Islet of Langerhans (tissue), 1 donor: ENCODE measurements at regions not wholly inside any gene's neighbourhood (a gene's known extent, or its start where the extent isn't known, plus 50 kb on each side); places are given as distances from the start of the nearest gene placed in this dataset.

Experiments
- FAIRE-seq: peaks from one replicate; lab custom pipeline; 2011; peaks lifted over from hg19 to GRCh38; lab: Jason Lieb, UNC

DNA sequence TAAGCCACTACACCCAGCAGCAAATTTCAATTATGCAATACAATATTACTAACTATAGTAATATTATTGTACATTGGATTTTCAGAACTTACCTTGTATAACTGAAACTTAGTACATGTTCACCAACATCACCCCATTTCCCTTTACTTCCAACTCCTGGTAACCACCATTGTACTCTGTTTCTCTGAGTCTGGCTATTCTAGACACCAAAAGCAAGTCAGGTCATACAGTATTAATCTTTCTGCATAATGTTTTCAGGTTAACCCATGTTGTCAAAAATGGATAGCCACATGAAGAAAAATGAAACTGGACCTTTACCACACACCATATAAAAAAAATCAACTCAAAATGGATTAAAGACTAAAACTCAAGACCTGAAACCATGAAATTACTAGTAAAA is 558.2 kb downstream of the MMUT start:
- FAIRE-seq = no peak

DNA sequence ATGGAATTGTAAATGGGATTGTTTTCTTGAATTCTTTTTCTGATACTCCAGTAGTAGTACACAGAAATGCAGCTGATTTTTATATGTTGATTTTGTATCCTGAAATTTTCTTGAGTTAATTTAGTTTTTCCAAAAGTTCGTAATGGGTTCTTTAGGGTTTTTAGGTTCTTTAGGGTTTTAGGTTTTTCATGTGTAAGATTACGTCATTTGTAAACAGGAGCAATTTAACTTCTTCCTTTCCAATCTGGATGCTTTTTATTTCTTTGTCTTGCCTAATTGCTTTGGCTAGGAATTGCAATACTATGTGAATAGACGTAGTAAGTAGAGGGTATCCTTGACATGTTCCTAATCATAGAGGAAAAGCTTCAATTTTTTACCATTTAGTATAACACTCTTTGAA is 568.6 kb downstream of the MMUT start:
- no peak for FAIRE-seq

DNA sequence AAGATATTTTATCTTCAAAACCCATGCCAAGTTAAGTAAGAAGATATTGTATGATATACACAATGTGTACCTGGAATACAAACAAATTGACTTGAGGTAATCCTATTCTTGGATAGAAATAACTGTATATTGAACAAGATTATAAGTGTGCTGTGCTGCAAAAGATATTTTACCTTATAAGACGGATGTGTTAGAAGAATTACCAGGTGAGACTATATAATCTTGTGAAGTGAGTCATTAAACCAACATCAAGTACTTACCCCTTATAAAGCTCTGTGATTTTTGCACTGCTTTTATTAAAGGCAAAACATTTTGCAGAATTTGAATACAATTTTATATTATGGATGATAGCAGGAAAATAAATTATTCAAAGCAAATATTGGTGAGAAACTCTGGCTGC is 570.0 kb downstream of the MMUT start:
- no peak for FAIRE-seq

DNA sequence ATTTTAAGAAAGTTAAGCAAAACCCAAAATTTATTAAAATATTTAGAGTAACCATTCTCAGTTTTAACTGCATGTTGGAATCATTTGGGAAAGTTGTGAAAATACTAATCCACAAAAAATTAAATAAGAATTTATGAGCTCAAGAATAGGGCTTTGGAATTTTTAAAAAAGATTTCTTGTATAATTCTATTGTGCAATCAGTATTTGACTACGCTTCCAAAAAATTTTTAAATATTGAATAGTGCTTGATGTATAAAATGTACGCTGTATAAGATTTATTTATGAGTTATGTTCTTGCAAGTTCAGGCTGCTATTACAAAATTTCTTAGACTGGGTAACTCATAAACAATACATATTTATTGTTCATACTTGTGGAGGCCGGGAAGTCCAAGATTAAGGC is 571.7 kb downstream of the MMUT start:
- FAIRE-seq = no peak

DNA sequence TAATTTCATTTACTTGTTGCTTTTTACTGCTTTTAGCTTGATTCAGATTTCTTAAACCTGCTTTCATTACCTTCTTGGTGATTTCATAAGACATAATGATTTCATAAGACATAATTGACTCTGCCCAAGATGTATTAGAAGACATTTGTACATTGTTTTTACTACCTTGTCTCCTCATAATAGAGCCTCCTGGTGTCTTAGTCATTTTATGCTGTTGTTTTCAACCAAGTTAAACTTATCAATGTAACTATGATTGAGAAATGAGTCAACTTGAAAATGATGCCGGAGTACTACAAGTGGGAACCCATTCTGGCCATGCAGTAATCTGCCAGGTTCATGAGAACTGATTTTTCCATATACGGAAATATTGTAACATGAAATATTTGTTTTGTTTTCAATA is 573.6 kb downstream of the MMUT start:
- no peak for FAIRE-seq

DNA sequence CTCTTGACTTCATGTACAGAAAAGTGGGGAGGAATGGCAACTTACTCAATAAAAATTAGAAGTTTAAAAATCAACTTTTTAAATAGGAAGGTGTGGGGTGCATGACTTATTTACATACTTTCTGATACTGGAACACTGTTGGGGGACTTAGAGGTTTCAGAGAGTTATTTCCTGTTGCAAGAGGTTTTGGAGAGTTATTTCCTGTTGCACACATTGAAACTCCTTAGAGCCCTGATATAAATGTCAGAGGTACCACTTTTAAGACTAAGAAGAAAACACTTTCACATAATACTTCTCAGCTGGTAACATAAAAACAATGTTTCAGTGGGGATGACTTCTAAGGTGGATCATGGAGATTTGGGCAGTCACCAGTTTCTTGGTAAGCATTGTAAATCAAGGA is 579.9 kb downstream of the MMUT start:
- no peak for FAIRE-seq

DNA sequence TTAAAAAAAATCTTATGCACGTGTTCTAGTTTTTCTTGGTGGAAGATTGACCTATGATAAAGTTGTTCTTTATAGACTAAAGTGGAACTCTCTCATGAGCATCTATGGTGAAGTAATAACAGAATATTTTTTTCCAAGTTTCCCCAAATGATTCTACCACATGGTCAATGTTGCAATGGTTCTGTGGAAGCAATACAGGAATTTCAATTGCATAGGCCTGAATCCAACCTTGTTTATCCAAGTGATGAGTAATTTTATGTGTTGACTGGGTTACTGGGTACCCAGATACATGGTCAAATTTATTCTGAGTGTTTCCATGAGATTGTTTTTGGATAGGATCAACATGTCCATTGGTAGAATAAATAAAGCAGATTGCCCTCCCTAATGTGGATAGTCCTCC is 581.5 kb downstream of the MMUT start:
- no peak for FAIRE-seq

DNA sequence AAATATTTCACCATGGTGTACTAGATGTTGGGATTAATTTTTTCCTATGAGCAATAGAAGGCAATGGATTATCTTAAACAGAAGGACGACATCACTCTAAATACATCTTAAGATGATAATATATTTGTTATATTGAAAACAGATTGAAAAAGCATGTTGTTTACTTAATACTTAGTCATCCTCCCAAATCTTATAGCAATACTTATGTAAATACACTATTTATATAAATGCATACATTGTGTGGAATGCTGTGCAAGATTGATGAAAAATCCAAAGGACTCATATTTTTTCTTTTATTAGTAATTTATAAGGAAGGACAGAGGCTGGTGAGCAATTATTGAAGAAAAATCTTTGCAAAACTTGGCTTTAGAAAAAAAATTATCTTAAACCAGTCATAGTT is 593.5 kb downstream of the MMUT start:
- no peak for FAIRE-seq

DNA sequence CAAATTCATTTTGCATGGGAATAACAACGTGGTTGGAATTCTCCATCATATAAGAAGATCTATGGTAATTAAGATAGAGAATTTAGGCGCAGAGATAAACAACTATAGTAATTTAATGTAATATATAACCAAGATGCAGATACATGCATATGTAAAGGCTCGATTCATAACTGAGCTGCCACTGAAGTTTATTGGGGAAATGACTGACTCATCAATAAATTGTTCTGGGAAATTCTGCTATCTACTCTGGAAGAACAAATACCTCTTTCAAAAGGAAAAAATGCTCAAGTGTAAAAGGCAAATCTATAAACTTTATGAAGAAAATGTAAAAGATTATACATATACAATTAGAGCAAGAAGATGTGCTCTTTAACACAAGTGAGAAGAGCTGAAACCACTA is 596.4 kb downstream of the MMUT start:
- no peak for FAIRE-seq

DNA sequence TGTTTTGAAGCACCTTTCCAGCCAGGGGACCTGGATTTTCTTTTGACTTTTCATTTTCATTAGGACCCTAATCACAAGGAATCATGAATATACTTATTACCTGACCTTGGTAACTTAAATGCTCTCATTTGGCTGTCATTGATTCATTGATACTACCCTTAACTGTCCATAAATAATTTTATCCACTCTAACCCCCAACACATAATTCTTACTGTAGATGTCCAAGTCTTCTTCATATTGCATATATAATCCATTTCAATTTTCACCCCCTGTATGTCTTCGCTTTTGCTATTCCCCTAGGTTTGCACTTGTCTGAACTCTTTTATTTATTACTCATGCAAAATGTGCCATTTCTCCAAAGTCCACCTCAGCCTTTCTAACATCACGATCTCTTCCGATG is 602.9 kb downstream of the MMUT start:
- FAIRE-seq = no peak

DNA sequence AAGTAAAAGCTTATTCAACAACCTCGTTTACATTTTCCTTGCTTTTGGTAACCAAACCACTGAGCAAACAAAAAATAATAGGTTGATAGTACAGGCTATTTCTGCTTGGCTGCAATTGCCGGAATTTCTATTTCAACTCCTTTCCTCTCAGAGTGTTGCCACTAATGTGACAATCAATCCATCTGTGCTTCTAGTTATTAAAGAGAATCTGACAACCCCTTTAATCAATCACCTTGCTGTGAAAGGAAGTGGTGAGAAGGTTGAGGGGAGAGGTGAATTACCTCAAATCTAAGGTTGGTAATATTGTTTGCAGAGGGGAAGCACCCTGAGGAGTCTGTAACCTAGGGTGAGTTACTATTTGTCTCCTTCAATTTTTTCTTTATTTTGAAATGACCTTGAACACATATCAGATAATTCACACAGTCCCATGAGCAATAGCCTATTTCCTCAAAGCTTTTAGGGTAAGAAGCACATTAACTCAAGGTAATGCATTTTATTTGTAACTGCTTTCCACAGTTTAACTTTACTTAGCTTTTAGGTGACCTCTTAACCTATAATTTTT is 603.4 kb downstream of the MMUT start:
- FAIRE-seq = no peak

DNA sequence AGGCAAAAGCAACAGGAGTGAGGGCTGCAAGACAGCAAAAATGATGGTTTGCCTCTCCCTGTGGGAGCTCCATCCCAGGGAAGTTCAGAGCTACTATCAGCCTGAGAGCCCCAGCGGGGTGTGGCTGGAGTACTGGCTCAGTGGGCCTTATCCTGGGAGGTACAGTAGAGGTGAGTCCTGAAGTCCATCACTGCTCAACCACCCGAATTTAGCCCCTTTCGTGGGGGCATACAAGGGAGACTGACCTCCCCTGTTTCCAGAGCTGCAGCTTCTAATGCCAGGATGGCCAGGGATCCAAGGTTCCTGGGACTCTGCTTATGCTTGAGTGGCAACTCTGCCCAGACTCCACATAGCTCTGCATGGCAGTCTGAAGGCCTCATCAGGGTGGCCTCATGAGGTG is 617.8 kb downstream of the MMUT start:
- no peak for FAIRE-seq

DNA sequence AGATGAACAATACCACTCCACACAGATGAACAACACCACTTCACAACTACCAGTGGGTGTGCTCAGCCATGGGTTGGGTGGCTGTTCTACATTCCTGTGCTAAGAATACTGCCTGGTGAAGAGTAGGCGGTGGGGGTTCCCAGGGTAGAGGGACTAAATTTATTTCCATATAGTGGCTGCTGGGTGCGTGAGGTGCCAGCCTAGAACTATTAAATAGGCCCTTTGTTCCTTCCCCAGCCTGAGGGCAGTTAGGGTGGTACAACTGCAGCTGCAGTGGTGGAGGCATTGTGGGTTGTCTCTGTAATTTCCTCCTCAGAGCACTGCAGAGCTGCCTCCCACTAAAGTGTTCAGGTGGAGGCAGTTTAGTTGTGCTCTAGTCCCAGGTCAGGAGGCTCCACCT is 618.4 kb downstream of the MMUT start:
- no peak for FAIRE-seq

DNA sequence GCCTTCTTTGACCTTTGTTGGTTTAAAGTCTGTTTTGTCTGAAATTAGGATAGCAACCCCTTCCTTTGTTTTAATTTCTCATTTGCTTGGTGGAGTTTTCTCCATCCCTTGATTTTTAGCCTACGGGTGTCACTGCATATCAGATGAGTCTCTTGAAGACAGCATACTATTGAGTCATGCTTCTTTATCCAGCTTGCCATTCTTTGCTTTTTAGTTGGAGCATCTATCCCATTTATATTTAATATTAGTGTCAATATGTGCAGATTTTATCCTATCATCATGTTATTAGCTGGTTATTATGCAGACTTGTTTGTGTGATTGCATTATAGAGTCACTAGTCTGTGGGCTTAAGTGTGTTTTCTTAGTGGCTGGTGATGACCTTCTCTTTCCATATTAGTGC is 622.2 kb downstream of the MMUT start:
- no peak for FAIRE-seq

DNA sequence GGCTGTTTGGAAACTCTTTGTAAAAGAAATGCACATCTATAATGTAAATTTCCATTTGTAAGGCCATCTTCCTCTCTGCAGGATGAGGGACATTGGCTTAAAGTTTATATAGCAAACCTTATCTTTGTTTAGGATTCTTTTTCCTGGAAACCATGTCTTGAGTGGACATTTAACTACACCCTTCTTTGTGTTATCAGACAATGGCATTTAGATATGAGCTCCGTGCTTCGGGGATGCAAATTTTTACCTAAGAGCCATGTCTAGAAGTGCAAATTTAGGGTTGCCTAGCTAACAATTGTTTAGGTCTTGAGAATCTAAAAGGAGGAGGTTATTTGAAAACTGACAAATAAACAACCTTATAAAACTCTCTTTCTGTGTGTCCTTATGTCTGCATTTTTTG is 623.8 kb downstream of the MMUT start:
- FAIRE-seq = no peak

DNA sequence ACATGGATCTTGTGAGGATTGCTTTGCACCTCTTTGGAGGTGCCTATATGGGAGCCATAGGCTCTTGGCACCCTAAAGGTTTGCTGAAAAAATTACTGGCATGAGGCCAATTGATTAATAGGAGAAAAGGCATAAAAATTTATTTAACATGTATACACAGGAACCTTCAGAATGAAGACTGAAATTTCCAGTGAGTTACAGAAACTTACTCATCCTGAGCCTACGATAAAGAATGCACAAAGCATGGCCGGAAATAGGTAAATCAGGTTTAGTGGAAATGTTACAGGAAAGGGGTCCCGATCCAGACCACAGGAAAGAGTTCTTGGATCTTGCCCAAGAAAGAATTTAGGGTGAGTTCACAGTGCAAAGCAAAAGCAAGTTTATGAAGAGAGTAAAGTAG is 625.3 kb downstream of the MMUT start:
- FAIRE-seq = no peak

DNA sequence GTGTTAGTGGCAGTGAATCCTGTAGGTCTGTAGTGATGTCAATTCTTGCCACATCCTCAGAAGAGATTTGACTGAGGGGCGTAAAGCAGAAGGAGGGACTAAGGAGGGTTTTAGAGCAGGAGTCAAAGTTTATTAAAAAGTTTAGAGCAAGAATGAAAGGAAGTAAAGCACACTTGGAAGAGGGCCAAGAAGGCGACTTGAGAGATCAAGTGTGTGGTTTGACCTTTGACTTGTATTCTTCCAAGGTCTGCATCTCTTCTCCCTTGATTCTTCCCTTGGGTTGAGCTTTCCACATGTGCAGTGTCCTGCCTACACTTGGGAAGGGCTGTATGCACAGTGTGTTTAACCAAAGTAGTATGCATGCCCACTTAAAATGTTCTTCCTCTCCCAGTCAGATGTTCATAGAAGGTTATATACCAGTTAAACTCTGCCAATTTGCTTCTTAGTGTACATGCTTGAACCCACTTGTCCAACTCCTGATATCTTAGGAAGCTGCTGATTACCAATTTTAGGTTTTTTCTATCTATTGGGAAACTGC is 627.6 kb downstream of the MMUT start:
- FAIRE-seq = no peak

DNA sequence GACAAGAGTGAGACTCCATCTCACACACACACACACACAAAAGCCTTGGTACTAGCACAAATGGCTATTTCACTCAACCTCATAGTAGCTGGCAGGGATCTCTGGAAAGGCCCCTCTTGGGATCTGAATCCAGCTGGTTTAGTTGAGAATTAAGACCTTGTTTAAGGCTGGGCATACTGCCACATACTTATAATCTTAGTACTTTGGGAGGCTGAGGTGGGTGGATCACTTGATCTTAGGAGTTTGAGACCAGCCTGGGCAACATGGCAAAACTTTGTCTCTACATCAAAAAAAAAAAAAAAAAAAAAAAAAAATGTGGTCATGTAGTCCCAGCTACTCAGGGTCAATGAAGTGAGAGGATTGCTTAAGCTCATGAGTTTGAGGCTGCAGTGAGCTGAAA is 628.3 kb downstream of the MMUT start:
- no peak for FAIRE-seq

DNA sequence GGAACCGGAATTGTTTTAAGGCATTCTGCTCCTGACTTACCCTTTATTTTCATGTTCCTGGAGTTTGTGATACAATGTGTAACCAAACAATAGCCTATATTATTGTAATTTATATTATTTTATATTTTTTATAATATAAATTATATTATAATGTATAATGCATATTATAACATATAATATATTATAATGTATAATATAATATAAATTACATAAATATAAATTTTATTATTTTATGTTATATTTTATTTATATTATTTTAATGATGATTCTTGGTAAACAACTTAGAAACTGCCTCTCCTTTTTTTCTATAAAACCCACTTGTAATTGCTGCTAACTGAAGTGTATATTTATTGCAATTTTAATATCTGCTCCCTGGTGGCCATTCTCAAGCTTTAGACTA is 629.1 kb downstream of the MMUT start:
- FAIRE-seq = no peak

DNA sequence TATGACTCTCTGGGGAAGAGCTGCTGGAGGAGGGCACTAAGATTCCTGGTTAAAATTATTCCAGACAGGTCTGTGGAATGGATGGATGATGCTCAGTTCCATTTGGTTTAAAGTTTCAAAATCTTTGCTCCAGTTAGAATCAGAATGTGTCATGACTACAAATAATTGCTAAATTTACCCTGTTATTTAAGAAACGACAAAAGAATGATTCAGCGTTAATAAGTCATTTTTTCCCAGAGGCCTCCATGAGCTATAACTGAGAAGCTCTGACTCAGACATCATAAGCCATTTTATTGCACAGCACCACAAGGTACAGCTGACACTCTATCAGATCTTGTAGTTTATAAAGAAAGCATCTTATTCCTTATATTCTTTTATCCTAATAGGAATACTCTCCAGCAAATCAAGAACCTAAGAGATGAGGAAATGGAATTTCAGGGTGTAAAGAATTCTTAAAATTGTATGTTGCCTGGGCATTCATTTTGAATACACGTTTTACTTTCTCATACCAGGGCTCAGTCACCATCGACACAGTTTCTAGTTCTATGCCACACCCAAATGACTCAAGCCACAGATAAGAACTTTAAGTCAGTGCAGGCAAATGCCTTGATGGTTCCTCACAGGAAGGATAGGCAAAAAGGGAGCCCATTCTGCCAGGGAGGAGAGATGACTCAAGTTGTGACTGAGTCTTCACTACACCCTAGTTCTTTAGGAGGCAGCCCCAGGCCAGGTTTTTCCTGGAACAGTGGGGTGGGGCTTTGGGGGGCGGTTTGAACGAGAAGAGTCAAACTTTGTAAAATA is 636.0 kb downstream of the MMUT start:
- FAIRE-seq = no peak

DNA sequence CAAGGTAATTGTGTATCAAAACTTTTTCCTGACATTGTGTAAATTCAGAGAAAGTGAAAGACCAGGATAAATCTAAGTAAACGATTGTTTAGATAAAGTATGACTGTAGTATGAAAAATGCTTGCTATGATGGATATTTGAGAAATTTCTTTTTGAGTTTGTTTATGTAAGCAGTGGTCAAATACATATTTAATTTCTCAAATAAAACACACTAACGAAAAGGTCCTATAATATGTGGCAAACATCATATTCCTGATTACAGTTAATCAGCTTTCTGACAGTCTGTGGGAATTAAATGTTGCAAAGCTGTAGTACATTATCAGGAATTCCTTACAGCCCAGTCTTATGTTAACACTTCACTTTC is 636.9 kb downstream of the MMUT start:
- FAIRE-seq = no peak

DNA sequence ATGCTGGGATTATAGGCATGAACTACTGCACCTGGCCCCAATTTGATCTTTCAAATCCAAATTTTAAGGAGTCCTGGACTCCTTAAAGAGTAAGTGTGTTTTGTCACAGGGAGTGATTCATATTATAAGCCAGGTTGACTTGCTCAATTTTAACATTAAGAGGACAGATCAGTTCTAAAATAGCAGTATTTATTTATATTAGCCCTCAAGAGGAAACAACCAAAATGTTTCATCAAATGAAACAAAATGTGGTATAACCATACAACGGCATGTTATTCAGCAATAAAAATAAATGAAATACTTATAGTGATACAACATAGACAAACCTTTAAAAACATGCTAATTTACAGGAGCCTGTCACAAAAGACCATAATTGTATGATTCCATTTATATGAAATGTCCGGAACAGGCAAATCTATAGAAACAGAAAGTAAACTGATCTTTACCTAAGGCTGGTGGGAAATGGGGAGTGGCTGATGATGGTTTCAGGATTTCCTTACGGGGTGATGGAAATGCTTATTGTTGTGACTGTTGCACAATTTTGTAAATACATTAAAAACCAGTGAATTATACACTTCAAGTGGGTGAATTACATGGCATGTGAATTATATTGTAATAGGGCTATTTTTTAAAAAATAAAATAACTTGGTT is 637.4 kb downstream of the MMUT start:
- FAIRE-seq = peak; percentile 49

DNA sequence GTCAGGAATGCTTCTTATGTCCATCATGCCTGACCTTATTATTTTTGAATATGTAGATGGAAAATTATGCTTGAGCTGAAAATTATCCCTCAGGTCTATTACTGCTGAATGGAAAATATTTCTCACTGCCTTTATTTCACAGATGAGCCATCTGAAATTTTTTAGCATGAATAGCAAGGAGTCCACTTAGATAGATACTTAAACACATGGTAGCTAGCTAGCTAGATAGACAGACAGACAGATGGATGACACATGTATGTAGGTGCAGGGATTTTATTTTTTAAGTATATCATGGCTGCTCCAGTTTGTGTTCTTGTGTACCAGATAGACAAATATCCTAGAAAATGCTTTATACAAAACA is 645.0 kb downstream of the MMUT start:
- FAIRE-seq = no peak
